Lower lobe of right lung (tissue), 2 donors: ENCODE measurements at regions not wholly inside any gene's neighbourhood (a gene's known extent, or its start where the extent isn't known, plus 50 kb on each side); places are given as distances from the start of the nearest gene placed in this dataset.

Experiments used
- ATAC-seq, 2 donors: fragments of 200-7000 bp; cut with Tn5 transposase; one replicate each; pipeline ENCODE4 v1.9.1; 2020 to 2022; ENCODE audit warnings: mild to moderate bottlenecking in 2 of 2, moderate library complexity in 2 of 2
- DNase-seq: peaks from one replicate; pipeline ENCODE4 v3.0.0-alpha.2; 2020
- H3K27ac ChIP-seq: fragments of 200-600 bp; one replicate; pipeline ENCODE4 v1.8.0; 2022
- H3K27me3 ChIP-seq: fragments of 200-600 bp; one replicate; pipeline ENCODE4 v1.8.0; 2022; ENCODE audit warnings: low read depth
- H3K36me3 ChIP-seq: fragments of 200-600 bp; one replicate; pipeline ENCODE4 v1.8.0; 2022; ENCODE audit warnings: mild to moderate bottlenecking
- H3K4me1 ChIP-seq: fragments of 200-600 bp; one replicate; pipeline ENCODE4 v1.8.0; 2022
- H3K4me3 ChIP-seq: fragments of 200-600 bp; one replicate; pipeline ENCODE4 v1.8.0; 2022; ENCODE audit warnings: mild to moderate bottlenecking
- H3K9me3 ChIP-seq: fragments of 200-600 bp; one replicate; pipeline ENCODE4 v1.8.0; 2022
- intact Hi-C: fragments of 100-400 bp; cut with DNase I; formaldehyde crosslinking; loops from one replicate; pipeline ENCODE4 v1.11.0; 2022
- TF ChIP-seq, protein P1 (sequence below): fragments of 200-600 bp; IDR thresholded peaks from one replicate; pipeline ENCODE4 v1.8.0; 2022; ENCODE audit warnings: antibody characterized with exemption, mild to moderate bottlenecking
- donor health status: DM: no; HTN: yes; CAD: no; lungs with severe emphysema.

DNA sequence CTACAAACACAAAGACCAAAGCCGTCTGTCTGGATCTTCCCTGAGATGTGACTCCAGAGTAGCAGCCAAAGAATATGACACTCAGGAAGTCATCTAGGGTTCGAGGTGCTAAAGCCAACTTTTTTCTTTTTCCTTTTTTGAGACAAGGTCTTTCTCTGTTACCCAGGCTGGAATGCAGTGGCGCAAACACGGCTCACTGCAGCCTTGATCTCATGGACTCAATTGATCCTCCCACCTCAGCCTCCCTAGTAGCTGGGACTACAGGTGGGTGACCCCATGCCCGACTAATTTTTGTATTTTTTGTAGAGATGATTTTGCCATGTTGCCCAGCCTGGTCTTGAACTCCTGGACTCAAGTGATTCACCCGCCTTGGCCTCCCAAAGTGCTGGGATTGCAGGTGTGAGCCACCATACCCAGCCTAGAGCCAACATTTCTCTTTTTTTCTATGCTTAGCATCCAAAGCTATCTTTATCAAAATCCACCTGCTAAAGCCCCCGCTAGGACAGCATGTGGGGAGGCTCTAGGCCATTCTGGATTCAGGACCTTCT, 92.8 kb downstream of the TMEM17 start:
- no peak overlapping the region for H3K27ac ChIP-seq
- no peaks in the 10 kb centered on the region for H3K36me3 ChIP-seq
- DNase-seq = no peak
- no peak overlapping the region for H3K4me3 ChIP-seq
- TF ChIP-seq, protein P1, sequence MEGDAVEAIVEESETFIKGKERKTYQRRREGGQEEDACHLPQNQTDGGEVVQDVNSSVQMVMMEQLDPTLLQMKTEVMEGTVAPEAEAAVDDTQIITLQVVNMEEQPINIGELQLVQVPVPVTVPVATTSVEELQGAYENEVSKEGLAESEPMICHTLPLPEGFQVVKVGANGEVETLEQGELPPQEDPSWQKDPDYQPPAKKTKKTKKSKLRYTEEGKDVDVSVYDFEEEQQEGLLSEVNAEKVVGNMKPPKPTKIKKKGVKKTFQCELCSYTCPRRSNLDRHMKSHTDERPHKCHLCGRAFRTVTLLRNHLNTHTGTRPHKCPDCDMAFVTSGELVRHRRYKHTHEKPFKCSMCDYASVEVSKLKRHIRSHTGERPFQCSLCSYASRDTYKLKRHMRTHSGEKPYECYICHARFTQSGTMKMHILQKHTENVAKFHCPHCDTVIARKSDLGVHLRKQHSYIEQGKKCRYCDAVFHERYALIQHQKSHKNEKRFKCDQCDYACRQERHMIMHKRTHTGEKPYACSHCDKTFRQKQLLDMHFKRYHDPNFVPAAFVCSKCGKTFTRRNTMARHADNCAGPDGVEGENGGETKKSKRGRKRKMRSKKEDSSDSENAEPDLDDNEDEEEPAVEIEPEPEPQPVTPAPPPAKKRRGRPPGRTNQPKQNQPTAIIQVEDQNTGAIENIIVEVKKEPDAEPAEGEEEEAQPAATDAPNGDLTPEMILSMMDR = no peak
- H3K9me3 ChIP-seq = no peaks in the 10 kb centered on the region
- peaks cover 18% of the 10 kb centered on the region for H3K4me1 ChIP-seq
- no peaks in the 10 kb centered on the region for H3K27me3 ChIP-seq
- ATAC-seq = no peak
- intact Hi-C loops = loop anchor here (5.0 kb wide), 1 partner anchor 491 kb away; no protein-coding TSS in a partner anchor

DNA sequence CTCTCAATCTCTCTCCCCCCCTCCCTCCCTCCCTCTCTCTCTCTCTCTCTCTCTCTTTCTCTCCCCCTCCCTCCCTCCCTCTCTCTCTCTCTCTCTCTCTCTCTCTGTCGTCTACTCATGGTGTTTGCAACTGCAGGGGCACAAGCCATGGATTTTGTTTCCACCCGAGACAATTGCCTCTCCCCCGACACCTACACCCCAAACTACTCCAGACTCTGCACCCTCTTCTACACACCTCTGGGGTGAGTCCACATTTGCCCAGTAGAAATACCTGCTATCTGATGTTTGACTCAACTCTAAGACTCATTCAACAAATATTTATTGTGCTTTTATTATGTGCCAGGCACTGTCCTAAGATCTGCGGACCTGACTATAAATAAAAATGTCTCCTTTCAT, 93.7 kb downstream of the TMEM17 start:
- TF ChIP-seq, protein P1 = no peak
- no peak for DNase-seq
- no peak for ATAC-seq
- Histone ChIP-seq H3K27me3 (no peaks in the 10 kb centered on the region), H3K36me3 (no peaks in the 10 kb centered on the region), H3K4me3 (no peak overlapping the region), H3K27ac (no peak overlapping the region), H3K4me1 (peaks cover 18% of the 10 kb centered on the region), H3K9me3 (no peaks in the 10 kb centered on the region)
- intact Hi-C loops = loop anchor here (5.0 kb wide), 1 partner anchor 490 kb away; no protein-coding TSS in a partner anchor

DNA sequence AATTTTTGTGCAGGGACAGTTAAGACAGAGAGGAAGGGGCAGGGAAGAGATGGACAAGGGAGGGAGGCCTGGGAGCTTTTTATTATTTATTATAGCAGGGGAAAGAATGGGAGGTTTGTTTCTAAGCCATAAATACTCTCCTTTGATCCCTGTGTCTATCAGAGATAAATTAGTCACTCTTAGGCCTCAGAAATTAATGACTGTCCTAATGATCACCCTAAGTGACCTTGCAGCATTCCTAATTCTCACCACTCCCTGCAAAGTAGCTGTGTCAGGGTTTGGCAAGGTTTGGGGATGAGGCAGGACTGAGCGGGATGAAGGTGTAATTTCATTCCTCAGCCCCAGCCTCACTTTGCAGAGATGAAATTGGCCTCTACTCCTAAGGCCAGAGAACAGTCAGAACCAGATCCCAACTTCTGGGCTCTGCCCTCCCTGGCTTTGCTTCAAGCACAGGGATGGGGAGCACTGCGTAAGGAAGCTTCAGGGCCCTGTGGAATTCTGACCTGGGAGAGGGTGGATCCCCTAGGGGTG, 95.0 kb downstream of the TMEM17 start:
- Histone ChIP-seq H3K36me3 (no peaks in the 10 kb centered on the region), H3K27ac (peak overlapping the region; percentile 76), H3K4me3 (no peak overlapping the region), H3K27me3 (no peaks in the 10 kb centered on the region), H3K9me3 (no peaks in the 10 kb centered on the region), H3K4me1 (peaks cover 18% of the 10 kb centered on the region)
- intact Hi-C loops = loop anchor here (5.0 kb wide), 1 partner anchor 489 kb away; no protein-coding TSS in a partner anchor
- peak in 1 of 2 donors; percentile 9 for ATAC-seq
- DNase-seq = no peak
- TF ChIP-seq, protein P1 = no peak

DNA sequence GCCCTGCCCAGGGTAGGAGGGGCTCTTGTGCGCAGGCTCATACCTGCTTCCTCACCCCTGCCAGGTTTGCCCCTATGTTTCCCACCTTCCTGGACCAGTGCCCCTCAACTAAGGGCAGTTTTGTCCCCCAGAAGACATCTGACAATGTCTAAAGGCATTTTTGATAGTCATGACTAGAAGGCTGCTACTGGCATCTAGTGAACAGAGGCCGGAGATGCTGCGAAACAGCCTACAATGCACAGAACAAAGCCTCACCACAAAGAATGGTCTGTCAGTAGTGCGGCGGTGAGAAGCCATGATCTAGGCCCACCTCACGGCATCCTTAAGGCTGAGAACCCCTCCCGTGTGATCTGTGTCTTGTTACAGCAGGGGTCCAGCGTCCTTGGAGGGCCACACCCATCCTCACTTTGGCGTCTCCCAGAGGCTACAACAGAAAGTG, 96.0 kb downstream of the TMEM17 start:
- TF ChIP-seq, protein P1 = no peak
- ATAC-seq (no peak), DNase-seq (no peak)
- peaks cover 18% of the 10 kb centered on the region for H3K4me1 ChIP-seq
- H3K27me3 ChIP-seq = no peaks in the 10 kb centered on the region
- intact Hi-C loops = loop anchor here (5.0 kb wide), 1 partner anchor 488 kb away; no protein-coding TSS in a partner anchor
- no peak overlapping the region for H3K27ac ChIP-seq
- H3K9me3 ChIP-seq = no peaks in the 10 kb centered on the region
- no peak overlapping the region for H3K4me3 ChIP-seq
- H3K36me3 ChIP-seq = no peaks in the 10 kb centered on the region

DNA sequence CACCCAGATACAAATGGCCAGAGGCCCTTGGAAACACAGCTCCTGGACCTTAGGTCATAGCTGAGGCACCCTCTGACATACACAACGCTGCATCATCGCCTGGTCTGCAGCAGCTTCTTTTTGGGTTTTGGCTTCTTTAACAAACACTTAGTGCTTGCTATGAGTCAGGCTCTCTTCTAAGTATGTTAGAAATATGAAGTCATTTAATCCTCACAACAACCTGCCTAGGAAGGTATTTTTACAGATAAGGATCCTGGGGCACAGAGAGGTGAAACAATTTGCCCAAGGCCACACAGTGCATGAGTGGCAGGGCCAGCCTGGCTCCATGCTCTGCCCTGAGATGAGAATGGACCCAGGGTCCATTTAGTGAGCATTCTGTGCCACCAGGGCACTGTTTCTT, 96.6 kb downstream of the TMEM17 start:
- Histone ChIP-seq H3K4me3 (no peak overlapping the region), H3K36me3 (no peaks in the 10 kb centered on the region), H3K27me3 (no peaks in the 10 kb centered on the region), H3K9me3 (no peaks in the 10 kb centered on the region), H3K4me1 (peaks cover 18% of the 10 kb centered on the region), H3K27ac (no peak overlapping the region)
- TF ChIP-seq, protein P1 = no peak
- intact Hi-C loops = no loop called here
- peak; percentile 2 to 45 for ATAC-seq
- no peak for DNase-seq
